Germinal center (tissue), 1 donor: ENCODE measurements at regions not wholly inside any gene's neighbourhood (a gene's known extent, or its start where the extent isn't known, plus 50 kb on each side); places are given as distances from the start of the nearest gene placed in this dataset.
"Not testable (repeated sequence)": the region's sequence is repeated elsewhere in the genome, so short reads cannot be mapped to it uniquely, and the experiment has no call there.

ENCODE experiments used
- DNase-seq: peaks from one replicate; pipeline ENCODE4 v3.0.0; 2012; ENCODE audit warnings: mixed read lengths, low spot score

- DNase-seq, result not testable (repeated sequence)
Measured at GRCh38 chr21:13812191-13812590, 202.6 kb downstream of the POTED start.

GRCh38 chr21:13810559-13810958 is 201.0 kb downstream of the POTED start:
- DNase-seq, result not testable (repeated sequence)

- not testable (repeated sequence) for DNase-seq
Measured at GRCh38 chr21:13806444-13806843, 196.9 kb downstream of the POTED start.

- DNase-seq, result not testable (repeated sequence)
Measured at GRCh38 chr21:13802757-13803156, 193.2 kb downstream of the POTED start.
